Colonic mucosa (tissue), 4 donors: ENCODE measurements at regions not wholly inside any gene's neighbourhood (a gene's known extent, or its start where the extent isn't known, plus 50 kb on each side); places are given as distances from the start of the nearest gene placed in this dataset.

Source experiments
- DNase-seq: peaks from one replicate; pipeline ENCODE4 v3.0.0-alpha.2; 2020
- H3K27ac ChIP-seq: fragments of 200-600 bp; one replicate; pipeline ENCODE4 v1.8.0; 2021
- H3K27me3 ChIP-seq: fragments of 200-600 bp; one replicate; pipeline ENCODE4 v1.8.0; 2021
- H3K36me3 ChIP-seq: fragments of 200-600 bp; one replicate; pipeline ENCODE4 v1.8.0; 2021
- H3K4me1 ChIP-seq: fragments of 200-600 bp; one replicate; pipeline ENCODE4 v1.8.0; 2021; ENCODE audit warnings: mild to moderate bottlenecking
- H3K4me3 ChIP-seq: fragments of 200-600 bp; one replicate; pipeline ENCODE4 v1.8.0; 2021
- H3K9ac ChIP-seq, 2 donors: one replicate each; pipeline ENCODE4 v1.7.0; 2013; ENCODE audit warnings: control low read depth in 2 of 2, low read depth in 2 of 2, low read length in 2 of 2
- H3K9me3 ChIP-seq: fragments of 200-600 bp; one replicate; pipeline ENCODE4 v1.8.0; 2021
- intact Hi-C: fragments of 100-400 bp; cut with DNase I; formaldehyde crosslinking; loops from one replicate; pipeline ENCODE4 v1.14.1; 2022
- TF ChIP-seq, protein P1 (sequence below): fragments of 200-600 bp; IDR thresholded peaks from one replicate; pipeline ENCODE4 v1.8.0; 2022; ENCODE audit warnings: antibody characterized with exemption, mild to moderate bottlenecking
- donor health status: healthy.
- donor health status: DM: no; HTN: no; CAD: no.
- donor health status: DM: no; HTN: no; CAD: no.

DNA sequence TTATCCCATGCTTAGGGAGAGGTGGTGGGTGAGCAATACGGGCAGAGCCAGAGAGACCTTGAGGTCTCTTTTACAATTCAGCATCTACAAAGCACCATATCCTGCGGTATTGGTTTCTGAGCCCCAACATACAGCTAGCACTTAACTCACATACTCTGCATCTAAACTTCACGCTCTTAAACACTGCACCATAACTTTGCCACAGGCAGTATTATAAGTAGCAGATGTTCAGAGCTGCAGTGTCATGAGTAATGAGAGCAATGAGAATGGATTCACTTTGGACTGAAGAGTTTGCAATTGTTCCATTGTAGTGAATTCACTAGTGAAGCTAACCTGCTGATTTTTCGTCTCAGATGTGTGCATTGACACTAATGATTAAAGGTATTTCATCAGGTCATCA, 93.8 kb downstream of the HS3ST1 start:
- Histone ChIP-seq H3K36me3 (no peaks in the 10 kb centered on the region), H3K4me3 (no peak overlapping the region), H3K9ac (no peak overlapping the region), H3K27me3 (no peaks in the 10 kb centered on the region), H3K27ac (no peak overlapping the region), H3K4me1 (no peaks in the 10 kb centered on the region), H3K9me3 (no peaks in the 10 kb centered on the region)
- no peak for DNase-seq
- TF ChIP-seq, protein P1, sequence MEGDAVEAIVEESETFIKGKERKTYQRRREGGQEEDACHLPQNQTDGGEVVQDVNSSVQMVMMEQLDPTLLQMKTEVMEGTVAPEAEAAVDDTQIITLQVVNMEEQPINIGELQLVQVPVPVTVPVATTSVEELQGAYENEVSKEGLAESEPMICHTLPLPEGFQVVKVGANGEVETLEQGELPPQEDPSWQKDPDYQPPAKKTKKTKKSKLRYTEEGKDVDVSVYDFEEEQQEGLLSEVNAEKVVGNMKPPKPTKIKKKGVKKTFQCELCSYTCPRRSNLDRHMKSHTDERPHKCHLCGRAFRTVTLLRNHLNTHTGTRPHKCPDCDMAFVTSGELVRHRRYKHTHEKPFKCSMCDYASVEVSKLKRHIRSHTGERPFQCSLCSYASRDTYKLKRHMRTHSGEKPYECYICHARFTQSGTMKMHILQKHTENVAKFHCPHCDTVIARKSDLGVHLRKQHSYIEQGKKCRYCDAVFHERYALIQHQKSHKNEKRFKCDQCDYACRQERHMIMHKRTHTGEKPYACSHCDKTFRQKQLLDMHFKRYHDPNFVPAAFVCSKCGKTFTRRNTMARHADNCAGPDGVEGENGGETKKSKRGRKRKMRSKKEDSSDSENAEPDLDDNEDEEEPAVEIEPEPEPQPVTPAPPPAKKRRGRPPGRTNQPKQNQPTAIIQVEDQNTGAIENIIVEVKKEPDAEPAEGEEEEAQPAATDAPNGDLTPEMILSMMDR: no peak
- intact Hi-C loops: no loop called here

DNA sequence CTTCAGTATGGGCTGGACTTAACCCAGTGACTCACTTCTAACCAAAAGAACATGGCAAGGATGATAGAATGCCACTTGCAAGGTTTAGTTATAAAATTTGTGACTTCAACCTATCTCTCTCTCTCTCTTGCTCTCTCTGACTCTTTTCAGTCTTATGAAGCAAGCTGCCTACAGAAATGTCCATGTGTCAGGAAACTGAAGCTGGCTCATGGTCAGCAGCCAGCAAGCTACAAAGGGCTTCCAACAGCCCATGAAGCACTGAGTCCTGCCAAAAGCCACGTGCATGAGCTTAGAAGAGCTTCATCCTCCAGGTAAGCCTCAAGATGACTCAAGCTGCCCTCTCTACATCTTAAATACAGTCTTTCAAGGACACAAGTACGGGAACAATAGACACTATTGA, 100.3 kb downstream of the HS3ST1 start:
- Histone ChIP-seq H3K4me1 (no peaks in the 10 kb centered on the region), H3K9ac (no peak overlapping the region), H3K27me3 (no peaks in the 10 kb centered on the region), H3K4me3 (no peak overlapping the region), H3K36me3 (no peaks in the 10 kb centered on the region), H3K27ac (no peak overlapping the region), H3K9me3 (no peaks in the 10 kb centered on the region)
- no peak for DNase-seq
- TF ChIP-seq, protein P1: no peak
- intact Hi-C loops: no loop called here

DNA sequence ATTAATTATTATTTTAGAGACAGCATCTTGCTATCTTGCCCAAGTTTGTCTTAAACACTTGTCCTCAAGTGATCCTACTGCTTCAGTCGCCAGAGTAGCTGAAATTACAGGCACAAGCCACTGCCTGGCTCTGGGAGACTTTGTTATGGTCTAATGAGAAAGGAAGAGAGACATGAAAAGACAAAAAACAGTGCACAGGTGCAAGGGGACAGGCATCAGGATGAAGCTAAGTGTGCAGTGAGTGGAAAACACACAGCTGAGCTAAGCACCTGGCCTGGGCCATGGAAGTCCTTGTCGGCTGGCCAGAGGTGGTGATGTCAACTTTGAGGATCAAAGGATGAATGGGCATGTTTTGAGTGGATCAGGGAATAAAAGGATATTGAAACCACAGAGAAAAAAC, 102.7 kb downstream of the HS3ST1 start:
- intact Hi-C loops: no loop called here
- DNase-seq: no peak
- no peak overlapping the region for H3K27ac ChIP-seq
- H3K4me3 ChIP-seq: no peak overlapping the region
- TF ChIP-seq, protein P1: no peak
- no peaks in the 10 kb centered on the region for H3K9me3 ChIP-seq
- no peaks in the 10 kb centered on the region for H3K36me3 ChIP-seq
- H3K9ac ChIP-seq: no peak overlapping the region
- H3K27me3 ChIP-seq: no peaks in the 10 kb centered on the region
- no peaks in the 10 kb centered on the region for H3K4me1 ChIP-seq

DNA sequence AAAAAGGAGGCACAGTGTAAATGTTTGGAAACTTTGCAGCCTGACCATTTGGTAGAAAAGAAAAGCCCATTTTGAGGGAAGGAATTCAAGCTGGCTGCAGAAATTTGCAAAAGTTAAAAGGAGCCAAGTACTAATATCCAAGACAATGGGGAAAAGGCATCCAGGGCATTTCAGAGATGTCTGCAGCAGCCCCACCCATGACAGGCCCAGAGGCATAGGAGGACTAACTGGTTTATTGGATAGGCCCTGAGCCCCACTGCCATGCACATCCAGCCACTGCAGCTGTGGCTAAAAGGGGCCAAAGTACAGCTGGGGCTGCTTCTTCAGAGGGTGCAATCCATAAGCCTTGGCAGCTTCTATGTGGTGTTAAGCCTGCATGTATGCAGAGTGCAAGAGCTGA, 104.9 kb downstream of the HS3ST1 start:
- TF ChIP-seq, protein P1: no peak
- H3K9ac ChIP-seq: no peak overlapping the region
- no peak overlapping the region for H3K27ac ChIP-seq
- no peak for DNase-seq
- intact Hi-C loops: no loop called here
- H3K9me3 ChIP-seq: no peaks in the 10 kb centered on the region
- H3K4me1 ChIP-seq: no peaks in the 10 kb centered on the region
- H3K4me3 ChIP-seq: no peak overlapping the region
- no peaks in the 10 kb centered on the region for H3K27me3 ChIP-seq
- no peaks in the 10 kb centered on the region for H3K36me3 ChIP-seq

DNA sequence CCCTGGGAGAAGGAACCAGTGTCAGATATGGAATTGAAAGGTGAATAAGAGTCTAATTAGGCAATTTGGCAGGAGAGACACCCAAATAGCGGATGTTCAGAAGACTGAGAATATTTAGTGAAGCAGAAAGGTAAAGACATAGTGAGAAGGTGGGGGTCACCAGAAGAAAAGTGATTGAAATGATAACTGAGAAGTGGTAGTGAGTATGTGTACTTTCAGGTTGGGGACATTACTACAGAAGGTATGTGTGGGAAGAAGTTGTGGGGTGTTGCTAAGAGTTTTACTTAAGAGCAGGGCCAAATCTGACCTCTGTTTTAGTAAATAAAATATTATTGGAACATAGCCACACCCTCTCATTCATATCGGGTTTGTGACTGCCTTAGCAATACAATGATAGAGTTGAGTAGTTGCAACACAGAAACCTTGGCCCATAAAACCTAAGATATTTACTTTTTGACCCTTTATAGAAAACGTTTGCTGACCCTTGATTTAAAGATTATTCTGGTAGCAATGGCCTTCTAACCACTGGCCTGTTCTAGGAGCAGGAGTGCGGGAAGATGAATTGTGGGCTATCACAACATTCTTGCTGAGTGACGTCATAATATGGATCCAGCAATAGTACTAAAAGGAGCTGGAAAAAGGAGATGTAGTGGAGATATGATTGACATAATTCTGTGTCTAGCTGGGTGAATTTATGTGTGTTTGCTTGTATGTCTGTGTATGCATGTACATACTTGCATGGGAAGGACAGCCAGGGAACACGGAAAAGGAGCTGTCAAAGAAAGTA, 115.3 kb downstream of the HS3ST1 start:
- intact Hi-C loops: no loop called here
- Histone ChIP-seq H3K4me3 (no peak overlapping the region), H3K4me1 (no peaks in the 10 kb centered on the region), H3K27ac (no peak overlapping the region), H3K36me3 (no peaks in the 10 kb centered on the region), H3K27me3 (no peaks in the 10 kb centered on the region), H3K9ac (no peak overlapping the region), H3K9me3 (no peaks in the 10 kb centered on the region)
- no peak for DNase-seq
- TF ChIP-seq, protein P1: no peak
